Stimulated activated CD4-positive, alpha-beta T cell treated with anti-CD3 and anti-CD28 coated beads, TNF-alpha, amount 100 ng/mL, for 1 hour (primary cell): ENCODE measurements at regions not wholly inside any gene's neighbourhood (a gene's known extent, or its start where the extent isn't known, plus 50 kb on each side); places are given as distances from the start of the nearest gene placed in this dataset.

ENCODE experiments used
- DNase-seq, 3 donors: peaks; one replicate each; pipeline ENCODE4 v3.0.0-alpha.2; 2020; ENCODE audit warnings: low read depth in 3 of 3, low spot score in 1 of 3

DNA sequence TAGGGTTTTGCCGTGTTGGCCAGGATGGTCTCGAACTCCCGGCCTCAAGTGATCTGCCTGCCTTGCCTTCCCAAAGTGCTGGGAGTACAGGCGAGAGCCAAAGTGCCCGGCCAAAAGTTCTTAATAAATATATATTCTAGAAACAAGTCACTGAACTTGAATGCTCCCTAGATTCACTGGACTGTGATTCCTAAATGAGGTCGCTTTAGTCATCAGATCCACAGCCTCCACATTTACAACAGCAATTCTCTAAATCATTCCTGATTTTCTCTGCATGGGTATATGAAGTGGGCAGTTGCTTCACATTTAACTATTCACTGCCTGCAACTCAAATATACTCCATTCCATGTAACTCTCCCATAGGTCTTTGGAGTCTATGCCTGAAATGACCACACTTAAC is 813.0 kb downstream of the GALC start:
- DNase-seq: no peak

DNA sequence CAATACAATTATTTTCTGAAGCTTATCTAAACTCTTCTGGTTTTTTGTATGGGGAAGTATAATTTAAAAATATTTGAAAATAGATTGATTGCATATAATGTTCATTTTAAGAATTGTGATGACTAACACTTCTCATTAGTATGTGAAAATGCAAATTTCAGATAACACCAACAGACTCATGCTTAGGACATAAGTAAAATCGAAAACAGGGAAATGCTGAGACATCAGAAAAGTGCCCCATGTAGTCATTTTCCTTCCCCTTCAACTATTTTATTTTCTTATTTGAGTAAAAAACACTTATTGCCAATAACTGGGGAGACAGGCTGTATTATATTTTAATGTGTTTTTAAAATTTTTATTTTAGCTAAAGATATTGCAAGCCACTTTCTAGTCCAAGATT is 814.7 kb downstream of the GALC start:
- no peak for DNase-seq

DNA sequence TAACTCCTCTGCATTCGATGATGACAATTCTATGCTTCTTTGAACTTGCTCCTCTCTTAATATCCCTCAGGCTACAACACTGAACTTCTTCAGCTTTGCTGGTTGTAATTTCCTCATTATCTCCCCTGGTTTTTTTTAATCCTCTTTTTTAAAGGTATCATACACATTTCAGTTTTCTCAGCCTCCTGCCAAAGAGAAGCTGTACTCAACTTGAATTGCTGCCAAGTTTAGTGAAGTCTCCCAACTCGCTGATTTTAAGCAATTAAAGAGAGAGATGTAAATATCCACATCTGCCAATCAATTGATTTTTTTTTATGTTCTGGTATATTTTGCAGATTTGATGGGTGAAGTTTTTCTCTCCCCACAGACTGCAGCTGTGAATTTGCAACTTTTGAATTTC is 817.8 kb downstream of the GALC start:
- no peak for DNase-seq

DNA sequence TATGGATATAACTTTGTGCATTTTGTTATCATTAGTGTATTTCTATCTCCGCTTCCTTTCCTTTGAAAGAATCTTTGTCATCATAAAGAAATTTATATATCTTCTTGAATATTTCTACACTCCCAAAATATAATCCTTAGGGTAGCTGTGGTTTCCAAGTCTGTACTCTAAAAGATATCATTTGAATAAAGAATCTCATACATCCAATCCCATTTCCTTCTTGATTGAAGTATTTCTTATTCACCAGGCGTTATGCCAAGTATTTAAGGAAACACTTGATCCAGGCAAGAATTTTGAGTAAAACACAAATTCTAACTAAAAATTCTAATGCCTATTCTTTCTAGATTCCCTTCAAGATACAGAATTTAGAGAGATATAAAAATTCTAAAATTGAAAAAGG is 821.8 kb downstream of the GALC start:
- DNase-seq: no peak

DNA sequence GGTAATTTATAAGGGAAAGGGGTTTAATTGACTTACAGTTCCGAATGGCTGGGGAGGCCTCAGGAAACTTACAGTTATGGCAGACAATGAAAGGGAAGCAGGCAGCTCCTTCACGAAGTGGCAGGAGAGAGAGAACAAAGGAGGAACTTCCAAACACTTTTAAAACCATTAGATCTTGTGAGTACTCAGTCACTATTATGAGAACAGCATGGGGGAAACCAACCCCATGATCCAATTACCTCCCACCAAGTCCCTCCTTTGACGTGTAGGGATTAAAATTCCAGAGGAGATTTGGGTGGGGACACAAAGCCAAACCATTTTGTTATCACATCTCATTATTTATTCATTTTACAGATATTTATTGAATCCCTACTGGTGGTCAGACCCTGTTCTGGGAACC is 822.8 kb downstream of the GALC start:
- DNase-seq: no peak

DNA sequence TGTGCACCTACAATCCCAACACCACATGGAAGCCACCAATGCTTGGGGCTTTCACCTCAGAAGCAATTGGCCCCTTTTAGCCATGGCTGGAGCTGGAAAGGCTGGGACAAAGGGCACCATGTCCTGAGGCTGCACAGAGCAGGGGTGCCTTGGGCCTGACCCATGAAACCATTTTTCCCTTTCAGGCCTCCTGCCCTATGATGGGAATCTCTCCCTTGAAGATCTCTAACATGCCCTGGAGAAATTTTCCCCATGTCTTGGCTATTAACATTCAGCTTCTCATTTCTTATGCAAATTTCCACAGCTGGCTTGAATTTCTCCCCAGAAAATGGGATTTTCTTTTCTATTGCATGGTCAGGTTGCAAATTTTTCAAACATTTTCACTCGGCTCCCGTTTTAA is 823.6 kb downstream of the GALC start:
- DNase-seq: no peak

DNA sequence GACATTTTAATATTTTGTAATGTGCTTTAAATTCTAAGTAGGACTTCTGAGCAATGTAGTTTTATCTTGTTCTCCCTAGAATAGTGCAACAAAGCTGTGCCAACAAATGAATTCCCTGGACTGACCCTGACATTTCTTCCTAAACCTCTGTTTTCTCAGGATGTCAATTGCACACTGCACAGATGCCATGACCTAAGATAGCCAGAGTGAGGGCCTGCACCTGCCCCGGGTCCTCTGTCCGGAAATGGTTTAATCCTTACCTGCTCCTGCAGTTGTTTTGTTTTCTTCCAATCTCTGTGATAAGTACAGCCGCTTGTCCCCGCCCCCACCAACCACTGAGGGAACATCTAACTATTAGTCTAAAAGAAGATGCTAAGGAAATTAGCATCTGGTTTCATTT is 831.5 kb downstream of the GALC start:
- DNase-seq: no peak

DNA sequence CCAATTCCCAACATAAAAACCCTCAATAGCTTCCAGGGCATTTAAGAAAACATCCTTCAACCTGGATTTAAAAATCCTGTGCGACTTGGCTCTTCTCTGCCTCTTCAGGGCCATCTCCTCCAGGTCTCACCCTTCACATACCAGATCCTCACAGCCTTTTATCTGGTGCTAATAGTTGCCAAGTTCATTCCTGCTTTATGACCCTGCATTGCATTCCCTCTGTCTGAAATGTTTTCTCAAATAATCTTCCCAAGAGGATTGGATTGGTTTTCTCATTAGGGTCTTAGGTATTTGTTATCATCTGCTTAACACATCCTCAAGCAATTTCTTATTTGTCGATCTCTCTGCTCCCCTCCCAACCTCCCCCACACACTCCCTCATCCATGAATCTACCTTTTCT is 832.0 kb downstream of the GALC start:
- no peak for DNase-seq

DNA sequence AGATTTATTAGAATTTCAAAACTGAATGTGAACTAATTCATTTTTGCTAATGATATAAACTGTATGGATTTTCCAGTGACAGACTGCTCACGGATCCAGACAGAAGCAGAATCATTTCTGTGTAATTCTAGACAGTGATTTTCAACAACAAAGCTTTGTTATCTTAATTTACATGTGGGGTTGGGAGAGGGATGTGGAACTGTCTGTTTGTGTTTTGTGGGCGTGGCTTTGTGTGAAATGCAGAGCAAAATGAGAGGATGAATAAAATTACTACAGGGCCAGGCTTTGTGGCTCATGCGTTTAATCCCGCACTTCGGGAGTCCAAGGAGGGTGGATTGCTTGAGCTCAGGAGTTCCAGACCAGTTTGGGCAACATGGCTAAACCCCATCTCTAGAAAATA is 834.7 kb downstream of the GALC start:
- DNase-seq: no peak

DNA sequence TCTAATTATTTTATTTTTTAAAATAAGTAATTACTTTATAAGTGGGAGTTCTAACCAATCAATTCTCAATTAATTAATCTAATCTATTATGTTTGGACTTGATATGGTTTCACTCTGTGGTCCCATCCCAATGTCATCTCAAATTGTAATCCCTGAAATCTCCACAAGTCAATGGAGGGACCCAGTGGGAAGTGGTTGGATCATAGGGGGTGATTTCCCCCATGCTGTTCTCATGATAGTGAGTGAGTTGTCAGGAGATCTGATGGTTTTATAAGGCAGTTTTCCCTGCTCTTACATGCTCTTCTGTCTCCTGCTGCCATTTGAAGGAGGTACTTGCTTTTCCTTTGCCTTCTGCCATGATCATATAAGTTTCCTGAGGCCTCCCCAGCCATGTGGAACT is 836.1 kb downstream of the GALC start:
- no peak for DNase-seq

DNA sequence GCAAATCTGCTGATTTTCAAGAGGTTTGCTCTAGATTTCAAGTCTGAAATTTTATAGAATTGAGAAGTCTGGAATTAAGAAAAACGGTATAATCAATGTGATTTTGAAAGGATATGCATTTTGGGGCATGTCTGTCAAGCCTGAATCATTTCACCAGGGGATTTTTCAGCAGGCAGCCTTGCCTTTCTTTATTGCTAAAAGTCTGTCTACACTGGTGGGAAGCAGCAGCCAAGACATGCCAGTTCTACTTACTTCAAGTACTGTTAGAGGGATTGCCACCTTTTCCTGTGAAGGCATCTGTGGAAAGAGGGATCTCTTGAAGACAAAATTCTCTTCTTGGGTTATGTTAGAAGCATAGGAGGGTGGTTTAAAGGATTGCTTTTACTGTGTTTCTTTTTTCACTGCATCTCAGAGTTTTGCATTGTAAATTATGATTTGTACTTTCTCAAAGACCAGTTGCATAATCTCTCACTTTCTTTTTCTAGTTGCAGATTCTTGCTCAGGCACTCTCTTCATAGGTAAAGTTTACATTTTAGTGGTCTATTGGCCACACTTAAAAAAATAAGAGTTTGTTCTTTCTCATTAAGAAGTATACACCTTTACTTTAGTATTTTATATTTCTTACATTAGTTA is 837.0 kb downstream of the GALC start:
- DNase-seq: no peak

DNA sequence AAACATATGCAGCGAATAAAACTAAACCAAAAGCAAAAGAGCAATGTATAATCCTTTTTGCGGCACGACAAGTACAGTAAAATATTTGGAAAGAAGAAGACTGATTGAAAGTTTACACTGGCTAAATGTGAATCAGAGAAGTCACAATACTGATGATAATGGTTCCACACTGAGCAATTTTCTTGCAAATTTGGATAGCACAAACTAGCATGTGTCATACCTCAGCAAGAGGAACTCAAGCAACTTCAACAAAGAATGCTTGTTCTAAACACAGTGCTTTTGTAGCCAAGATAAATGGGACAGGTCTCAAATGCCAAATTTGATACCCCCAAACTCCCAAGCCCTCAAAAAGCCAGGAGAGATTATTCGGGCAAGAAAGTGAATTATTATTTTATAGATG is 839.1 kb downstream of the GALC start:
- DNase-seq: no peak

DNA sequence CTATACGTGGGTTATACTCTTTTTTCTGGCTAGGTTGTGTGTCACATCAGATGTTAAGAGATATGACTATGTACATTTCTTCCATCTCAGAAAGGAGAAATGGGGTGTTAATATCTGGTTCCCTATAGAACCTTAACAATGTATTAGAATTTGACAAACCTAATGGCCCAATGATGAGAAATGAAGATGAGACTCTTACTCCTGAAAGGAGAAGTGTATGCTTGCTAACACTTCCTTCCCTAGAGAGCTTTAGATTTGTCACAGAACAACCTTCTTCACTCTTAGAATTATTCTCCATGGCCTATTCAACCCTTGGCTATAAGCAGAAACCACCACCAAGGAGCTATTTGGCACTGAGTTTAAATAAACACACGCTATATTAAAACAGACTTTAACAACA is 839.6 kb downstream of the GALC start:
- DNase-seq: no peak

DNA sequence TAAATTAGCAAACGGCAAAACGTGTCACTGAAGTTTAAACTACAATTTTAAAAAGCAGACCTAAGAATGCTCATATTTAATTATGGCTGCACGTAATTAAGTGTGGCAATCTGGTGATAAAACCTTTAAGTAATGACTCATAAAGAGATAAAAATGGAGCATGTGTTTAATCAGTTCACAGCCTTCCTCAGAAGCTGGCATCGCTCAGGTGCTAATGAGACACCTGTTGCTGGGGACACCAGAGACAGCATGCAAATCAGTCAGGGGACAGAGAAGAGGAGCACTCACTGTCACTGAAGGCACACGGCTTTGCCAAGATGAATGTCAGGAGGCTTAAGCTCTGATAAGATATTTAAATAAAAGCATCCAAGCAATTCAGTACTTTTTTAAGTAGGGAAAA is 840.3 kb downstream of the GALC start:
- DNase-seq: no peak

DNA sequence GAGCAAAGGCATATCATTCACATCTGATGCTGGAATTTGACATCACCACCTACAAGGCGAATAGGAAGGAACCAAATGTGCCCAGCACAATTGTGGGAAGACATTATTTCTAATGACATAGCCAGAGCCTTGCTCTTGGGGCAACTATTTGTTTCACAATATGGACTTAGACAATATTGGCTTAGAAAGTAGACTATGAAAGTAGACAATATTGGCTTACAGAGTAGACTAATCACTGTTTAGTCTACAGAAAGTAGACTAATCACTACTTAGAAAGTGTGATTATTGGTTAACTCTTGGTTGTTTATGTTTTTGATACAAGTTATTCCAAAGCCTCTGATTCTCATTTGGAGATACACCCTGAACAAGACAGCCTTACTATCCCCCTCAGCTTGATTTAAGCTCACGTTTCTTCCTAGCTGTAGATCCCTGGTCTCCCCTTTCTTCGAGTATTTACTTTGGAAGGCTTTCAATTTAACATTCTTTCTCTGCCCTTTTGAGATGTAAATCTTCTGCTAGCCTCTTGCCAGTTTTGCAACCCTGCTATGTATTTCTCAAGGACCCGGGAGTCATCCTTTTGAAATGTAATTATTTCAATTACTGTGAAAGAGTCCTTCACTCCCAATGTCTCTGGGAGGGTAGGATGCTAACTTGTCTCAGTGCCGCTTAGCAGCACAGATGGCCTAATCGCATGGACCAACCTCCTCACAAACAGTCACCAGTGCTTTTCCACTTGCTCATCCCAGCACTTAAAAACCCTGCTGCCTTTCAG is 843.2 kb downstream of the GALC start:
- no peak for DNase-seq

DNA sequence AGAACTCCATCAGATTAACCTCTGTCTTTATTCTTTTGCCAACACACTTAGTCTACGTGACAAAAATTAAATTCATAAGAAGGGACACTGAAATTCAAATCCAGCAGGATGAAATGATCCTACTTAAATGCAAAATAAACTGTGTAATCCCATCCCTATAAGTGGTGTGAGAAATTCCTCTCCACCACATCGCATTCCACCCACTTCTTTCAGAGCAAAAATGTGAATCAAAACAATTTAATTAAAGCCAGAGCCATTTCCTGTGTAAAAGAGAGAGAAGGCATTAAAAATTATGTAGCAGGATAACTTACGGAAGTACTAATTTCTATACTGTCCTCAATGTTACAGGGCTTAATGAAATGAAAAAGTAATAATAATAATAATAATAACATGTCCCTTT is 844.3 kb downstream of the GALC start:
- no peak for DNase-seq

DNA sequence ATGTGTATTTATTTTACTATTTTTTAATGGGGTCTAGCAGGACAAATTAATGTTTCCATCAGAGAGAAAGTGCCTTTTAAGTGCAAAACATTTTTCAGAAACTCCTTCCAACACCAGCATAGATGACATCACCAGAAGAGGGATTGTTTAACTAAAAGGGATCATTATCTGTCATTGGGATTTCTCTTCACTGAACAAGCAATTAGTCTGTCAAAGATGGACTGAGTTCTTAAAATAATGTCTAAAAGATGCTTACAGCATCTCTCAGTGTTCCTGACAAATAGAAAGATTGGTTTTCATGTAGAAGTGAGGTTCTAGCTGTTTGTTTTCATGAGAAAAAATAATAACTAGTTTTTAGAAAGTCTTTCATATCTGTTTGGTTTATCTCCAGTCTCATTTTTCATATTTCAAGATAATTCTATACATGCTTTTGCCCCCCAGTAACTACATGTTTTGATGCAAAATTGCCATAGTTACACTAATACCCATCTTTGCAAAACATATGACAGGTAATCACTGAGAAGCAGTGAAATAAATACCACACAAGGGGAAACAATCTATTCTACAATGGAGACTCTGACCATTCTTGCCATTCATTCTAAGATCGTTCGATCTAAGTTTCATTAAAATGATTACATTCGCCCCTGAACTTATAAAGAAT is 850.3 kb downstream of the GALC start:
- DNase-seq: no peak

DNA sequence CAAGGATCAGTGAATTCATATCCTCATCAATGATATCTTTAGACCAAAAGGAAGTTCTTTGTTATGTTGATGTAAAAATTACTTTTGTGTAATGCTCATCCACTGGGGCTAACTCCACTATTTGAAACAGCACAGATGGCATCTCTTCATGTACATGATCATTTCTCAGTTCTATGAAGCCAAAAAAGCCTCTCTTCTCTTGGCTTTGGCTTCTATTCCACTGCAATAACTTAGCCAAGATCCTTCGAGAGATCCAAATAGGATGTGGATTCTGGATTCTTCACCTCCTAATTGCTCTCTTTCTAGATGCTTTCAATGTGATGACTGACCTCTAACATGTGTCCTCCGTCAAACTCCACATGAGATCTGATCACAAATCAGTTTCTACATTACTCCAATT is 851.2 kb downstream of the GALC start:
- DNase-seq: no peak

DNA sequence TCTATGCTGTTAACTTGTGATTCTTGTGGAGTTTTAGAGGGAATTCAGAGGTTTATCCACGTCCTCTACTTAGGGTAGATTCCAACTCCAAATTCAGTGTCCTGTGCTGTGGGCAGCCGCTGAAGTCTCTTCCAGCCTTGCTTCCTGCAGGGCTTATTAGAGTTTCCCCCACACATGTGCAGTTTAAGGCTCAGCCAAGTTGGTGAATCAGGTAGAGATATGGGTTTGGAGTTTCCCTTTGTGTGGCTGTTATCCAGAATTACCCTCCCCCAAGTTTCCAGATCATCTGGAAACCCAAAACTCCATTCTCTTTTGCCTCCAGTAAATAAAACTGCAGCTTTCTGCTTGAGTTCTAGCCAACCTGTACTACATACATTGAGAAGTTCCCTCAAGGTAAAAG is 853.7 kb downstream of the GALC start:
- DNase-seq: no peak

DNA sequence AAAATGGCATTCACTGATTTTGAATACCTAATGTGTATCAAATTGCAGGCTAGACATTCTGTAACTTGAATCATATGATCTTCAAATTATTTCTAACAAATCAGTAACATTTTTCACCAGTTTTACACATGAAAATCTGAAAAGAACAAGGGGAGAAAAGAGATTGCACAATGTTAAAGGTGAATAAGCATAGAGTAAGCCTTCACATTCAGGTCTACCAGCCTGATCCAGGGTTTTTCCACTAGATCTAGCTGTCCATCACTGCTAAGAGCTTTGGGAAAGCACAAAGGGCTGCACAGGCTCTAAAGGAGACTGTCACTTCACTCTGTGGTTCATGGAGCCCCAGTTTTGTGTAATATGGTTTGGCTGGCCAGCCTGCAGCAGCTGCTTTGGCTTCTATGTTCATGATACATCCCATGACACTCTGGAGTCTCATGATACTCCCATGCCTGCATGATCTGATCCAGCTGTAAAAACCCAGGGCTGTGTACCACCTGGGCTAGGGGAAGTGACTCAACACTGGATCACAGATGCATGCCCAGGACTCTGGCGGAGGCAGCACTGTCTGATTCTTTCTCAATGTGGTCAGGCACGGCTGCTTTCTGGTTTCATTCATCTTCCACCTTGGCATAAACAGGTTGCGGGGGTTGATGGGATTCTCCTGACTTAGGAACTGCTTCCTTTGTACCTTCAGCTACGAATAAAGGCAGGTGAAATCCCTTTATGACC is 859.7 kb downstream of the GALC start:
- no peak for DNase-seq

DNA sequence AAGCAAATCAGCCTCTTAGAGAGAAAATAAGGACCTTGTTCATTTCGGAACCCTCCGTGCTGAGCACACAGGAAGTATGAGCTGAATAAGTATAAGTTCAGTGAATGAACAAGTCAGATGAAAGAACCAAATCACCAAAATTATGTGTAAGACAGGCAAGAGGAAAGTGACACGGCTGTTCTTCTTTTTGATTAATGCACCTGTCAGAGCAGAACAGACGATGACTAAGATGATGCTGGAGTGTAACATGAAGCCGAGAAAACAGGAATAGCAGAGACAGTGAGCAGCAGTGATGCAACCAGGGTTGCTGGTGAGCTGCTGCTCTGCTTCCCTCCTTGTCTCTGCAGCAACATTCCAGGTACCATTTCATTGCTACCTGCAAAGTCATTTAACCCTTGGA is 861.1 kb downstream of the GALC start:
- DNase-seq: no peak

DNA sequence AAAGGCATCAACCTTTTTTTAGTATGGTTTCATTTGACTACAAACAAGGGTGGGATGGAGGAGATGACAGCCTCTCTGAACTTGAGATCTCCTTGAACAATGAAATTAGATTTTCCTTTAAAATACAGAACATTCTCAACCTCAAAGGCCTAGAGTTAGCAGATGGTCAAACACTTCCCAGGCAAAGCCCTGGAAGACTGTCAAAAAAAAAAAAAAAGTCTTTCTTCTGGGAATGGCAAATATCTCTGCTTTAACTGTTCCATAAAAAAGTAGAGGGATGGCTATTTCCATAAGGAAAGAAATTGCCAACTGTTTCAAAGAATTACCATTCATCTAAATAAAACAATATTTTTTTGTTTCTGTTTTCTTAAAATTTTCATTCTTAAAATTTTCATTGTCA is 870.8 kb downstream of the GALC start:
- DNase-seq: no peak
